Mucosa of stomach (tissue), 1 donor: ENCODE measurements at regions not wholly inside any gene's neighbourhood (a gene's known extent, or its start where the extent isn't known, plus 50 kb on each side); places are given as distances from the start of the nearest gene placed in this dataset.
A peak's percentile ranks its signal among the peaks of the same experiment; 100 is the strongest.

Source experiments
- H3K27me3 ChIP-seq: one replicate; pipeline ENCODE4 v1.7.0; 2013; ENCODE audit warnings: mild to moderate bottlenecking, low read length; ENCODE audit not compliant: control insufficient read depth, insufficient read depth
- H3K36me3 ChIP-seq: one replicate; pipeline ENCODE4 v1.7.0; 2013; ENCODE audit warnings: low read length; ENCODE audit not compliant: control insufficient read depth, insufficient read depth
- H3K4me1 ChIP-seq: one replicate; pipeline ENCODE4 v1.7.0; 2013; ENCODE audit warnings: mild to moderate bottlenecking, low read length; ENCODE audit not compliant: control insufficient read depth, insufficient read depth
- H3K4me3 ChIP-seq: one replicate; pipeline ENCODE4 v1.7.0; 2013; ENCODE audit warnings: low read length
- H3K9ac ChIP-seq: one replicate; pipeline ENCODE4 v1.7.0; 2013; ENCODE audit warnings: mild to moderate bottlenecking, low read length, moderate library complexity
- H3K9me3 ChIP-seq: one replicate; pipeline ENCODE4 v1.7.0; 2013; ENCODE audit warnings: mild to moderate bottlenecking, low read length, moderate library complexity; ENCODE audit not compliant: control insufficient read depth
- donor health status: Pancreatic carcinoma.

DNA sequence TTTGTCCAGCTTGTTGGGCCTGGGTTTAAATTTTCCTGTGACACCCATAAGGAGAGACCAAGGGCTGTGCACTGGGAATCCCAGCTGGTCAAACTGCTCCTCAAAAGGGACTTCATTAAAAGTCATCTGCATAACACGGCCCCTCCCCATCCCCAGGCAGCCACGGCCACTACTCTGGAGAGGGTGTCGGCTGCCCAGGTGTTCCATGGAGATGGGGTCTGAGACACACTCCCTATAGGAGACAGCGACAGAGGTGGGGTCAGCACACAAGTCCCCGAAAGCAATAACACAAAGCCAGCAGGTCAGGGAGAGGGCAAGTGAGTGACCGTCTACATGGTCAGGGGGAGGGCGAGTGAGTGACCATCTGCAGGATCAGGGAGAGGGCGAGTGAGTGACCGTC lies 75.6 kb upstream of the BCL11B start:
- Histone ChIP-seq H3K9ac (no peak overlapping the region), H3K9me3 (no peaks in the 10 kb centered on the region), H3K4me3 (no peak overlapping the region), H3K36me3 (no peaks in the 10 kb centered on the region), H3K27me3 (no peaks in the 10 kb centered on the region), H3K4me1 (no peaks in the 10 kb centered on the region)

DNA sequence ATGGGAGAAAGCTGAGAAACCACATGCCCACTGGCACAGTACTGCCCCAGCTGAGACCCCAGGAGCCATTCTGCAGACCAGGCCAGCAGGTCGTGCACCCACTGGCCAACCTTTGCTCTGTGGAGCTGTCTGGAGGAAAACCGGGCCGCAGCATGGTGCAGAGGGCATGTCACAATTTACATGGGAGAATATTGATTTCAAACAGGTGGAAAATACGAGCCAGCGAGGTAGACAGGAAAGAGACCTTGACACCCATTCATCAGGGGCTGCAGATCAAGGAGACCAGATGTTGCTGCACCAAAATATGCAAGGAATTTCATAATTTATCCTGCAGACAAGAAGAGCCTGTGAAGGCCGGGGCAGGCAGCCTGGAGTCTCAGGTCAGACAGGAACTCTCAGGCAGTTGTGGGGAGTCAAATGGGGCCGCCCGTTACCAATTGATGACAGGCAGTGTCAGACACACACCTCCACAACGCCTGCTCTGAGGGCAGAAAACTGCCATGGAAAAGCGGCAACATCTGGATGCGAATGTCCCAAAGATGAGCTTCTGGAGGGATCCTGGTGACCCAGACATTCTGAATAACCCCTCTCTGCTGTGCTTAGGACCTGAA lies 74.6 kb upstream of the BCL11B start:
- H3K9ac ChIP-seq: no peak overlapping the region
- no peaks in the 10 kb centered on the region for H3K4me1 ChIP-seq
- H3K27me3 ChIP-seq: no peaks in the 10 kb centered on the region
- H3K4me3 ChIP-seq: no peak overlapping the region
- no peaks in the 10 kb centered on the region for H3K9me3 ChIP-seq
- no peaks in the 10 kb centered on the region for H3K36me3 ChIP-seq

GRCh38 chr14:99345472-99345871 lies 73.5 kb upstream of the BCL11B start:
- Histone ChIP-seq H3K27me3 (no peaks in the 10 kb centered on the region), H3K9ac (no peak overlapping the region), H3K4me3 (no peak overlapping the region), H3K36me3 (no peaks in the 10 kb centered on the region), H3K4me1 (no peaks in the 10 kb centered on the region), H3K9me3 (no peaks in the 10 kb centered on the region)

- no peaks in the 10 kb centered on the region for H3K9me3 ChIP-seq
- no peaks in the 10 kb centered on the region for H3K27me3 ChIP-seq
- no peak overlapping the region for H3K4me3 ChIP-seq
- no peak overlapping the region for H3K9ac ChIP-seq
- H3K36me3 ChIP-seq: no peaks in the 10 kb centered on the region
- H3K4me1 ChIP-seq: no peaks in the 10 kb centered on the region
These were observed 72.2 kb upstream of the BCL11B start for GRCh38 chr14:99344051-99344758.

DNA sequence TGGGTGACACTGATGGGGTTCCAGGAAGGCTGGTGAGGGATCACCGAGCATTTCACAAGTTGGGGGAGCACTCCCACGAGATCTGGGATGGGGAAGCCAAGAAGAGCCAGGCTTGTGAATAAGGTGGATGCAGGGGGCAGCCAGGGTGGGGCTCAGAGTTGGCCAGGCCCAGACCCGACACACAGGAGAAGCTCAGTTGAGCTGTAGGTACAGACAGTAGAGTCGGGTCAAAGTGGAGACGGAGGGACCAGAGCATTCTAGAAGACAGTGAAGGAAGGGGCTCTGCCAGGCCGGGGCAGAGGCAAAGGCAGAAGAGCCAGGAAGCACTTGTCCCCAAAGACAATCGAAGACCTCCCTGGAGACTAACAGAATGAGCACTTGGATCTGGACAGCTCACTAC lies 70.9 kb upstream of the BCL11B start:
- H3K9me3 ChIP-seq: no peaks in the 10 kb centered on the region
- no peaks in the 10 kb centered on the region for H3K36me3 ChIP-seq
- no peaks in the 10 kb centered on the region for H3K4me1 ChIP-seq
- no peaks in the 10 kb centered on the region for H3K27me3 ChIP-seq
- no peak overlapping the region for H3K9ac ChIP-seq
- H3K4me3 ChIP-seq: no peak overlapping the region

GRCh38 chr14:99342204-99342603 lies 70.2 kb upstream of the BCL11B start:
- Histone ChIP-seq H3K4me3 (no peak overlapping the region), H3K9me3 (no peaks in the 10 kb centered on the region), H3K36me3 (no peaks in the 10 kb centered on the region), H3K4me1 (no peaks in the 10 kb centered on the region), H3K9ac (no peak overlapping the region), H3K27me3 (no peaks in the 10 kb centered on the region)

DNA sequence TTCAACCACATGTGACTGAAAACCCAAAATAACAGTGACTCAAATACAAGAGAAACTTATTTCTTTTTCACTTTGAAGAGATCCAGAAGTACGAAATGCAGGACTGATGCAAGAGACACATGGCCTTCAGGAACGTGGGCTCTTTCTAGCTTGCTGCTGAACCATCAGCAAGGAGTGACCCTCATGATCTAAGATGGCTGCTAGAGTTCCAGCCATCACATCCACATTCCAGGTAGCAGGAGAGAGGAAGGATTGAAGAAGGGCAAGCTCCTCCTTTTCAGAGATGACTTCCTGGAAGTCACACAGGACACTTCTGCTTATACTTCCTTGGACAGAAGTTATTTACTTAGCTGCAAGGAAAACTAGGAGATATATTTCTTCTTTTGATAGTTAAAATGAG lies 67.6 kb upstream of the BCL11B start:
- Histone ChIP-seq H3K27me3 (no peaks in the 10 kb centered on the region), H3K9ac (no peak overlapping the region), H3K9me3 (no peaks in the 10 kb centered on the region), H3K4me3 (no peak overlapping the region), H3K36me3 (no peaks in the 10 kb centered on the region), H3K4me1 (no peaks in the 10 kb centered on the region)

DNA sequence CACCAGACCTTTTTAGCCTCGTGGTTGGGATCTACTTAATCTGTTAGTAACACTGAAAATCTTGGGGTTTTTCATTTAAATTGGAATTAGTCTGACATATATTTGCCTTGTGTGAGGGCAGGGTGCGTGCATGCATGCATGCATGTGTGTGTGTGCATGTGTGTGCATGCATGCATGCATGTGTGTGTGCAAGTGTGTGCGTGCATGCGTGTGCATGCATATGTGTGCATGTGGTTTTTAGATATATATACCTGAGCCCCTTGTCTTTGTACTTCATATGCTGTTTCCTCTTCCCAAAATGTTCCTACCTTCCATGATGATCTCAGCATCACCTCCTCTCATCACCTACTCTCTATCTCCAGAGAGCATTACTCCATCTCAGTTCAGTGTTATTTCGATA lies 66.3 kb upstream of the BCL11B start:
- Histone ChIP-seq H3K9me3 (no peaks in the 10 kb centered on the region), H3K27me3 (no peaks in the 10 kb centered on the region), H3K4me3 (no peak overlapping the region), H3K9ac (no peak overlapping the region), H3K4me1 (peaks cover 8% of the 10 kb centered on the region), H3K36me3 (no peaks in the 10 kb centered on the region)

DNA sequence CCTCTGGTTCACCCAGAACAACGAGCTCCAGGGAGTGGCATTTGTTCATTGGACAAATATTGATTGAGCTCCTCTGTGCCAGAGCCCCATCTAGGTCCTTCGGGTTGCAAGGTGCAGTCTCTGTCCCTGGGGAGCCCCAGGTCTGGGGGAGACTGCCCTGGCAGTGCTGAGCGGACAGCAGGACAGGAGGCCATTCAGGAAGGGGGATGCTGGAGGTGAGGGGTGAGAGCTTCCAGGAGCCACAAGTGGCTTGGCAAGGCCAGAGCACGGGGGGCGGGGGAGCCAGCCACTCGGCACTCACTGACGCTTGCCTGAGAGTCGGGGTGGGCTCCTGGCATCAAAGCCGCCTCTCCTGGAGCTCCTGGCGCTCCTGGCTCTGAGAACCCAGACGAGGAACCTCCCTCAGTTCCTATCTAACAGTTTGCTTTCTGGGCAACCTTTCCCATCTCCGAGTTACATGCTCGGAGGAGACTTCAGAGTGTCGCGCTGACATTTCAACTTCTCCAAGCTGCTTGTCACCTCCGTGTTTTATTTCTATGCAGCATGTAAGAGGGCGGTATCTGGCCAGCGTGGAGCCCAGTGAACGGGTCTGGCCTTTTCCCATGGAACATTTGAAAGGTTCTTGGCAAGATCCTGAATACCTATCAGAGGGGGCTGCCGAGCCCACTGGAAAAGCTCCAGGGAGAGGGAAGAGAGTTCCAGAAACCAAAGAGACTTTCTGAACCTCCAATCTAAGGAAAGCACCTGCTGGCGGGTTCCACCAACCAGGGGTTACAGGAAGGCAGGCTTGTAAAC lies 62.0 kb upstream of the BCL11B start:
- no peaks in the 10 kb centered on the region for H3K27me3 ChIP-seq
- no peak overlapping the region for H3K4me3 ChIP-seq
- no peaks in the 10 kb centered on the region for H3K36me3 ChIP-seq
- peak overlapping the region; percentile 29 for H3K9ac ChIP-seq
- no peaks in the 10 kb centered on the region for H3K9me3 ChIP-seq
- peaks cover 19% of the 10 kb centered on the region for H3K4me1 ChIP-seq

DNA sequence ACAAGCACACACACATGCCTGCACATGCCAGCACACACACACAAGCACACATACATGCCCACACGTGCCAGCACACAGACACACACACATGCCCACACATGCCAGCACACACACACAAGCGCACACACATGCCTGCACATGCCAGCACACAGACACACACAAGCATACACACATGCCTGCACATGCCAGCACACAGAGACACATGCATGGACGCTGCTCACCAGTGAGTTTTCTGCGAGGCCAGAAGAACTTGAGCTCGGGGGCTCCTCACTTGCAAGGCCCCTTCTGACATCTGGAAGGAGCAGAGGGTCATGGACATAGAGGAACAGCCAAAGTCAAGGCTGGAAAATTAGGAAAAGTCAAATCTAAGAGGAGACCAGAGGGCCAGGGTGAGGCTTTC lies 61.2 kb upstream of the BCL11B start:
- H3K27me3 ChIP-seq: no peaks in the 10 kb centered on the region
- peaks cover 19% of the 10 kb centered on the region for H3K4me1 ChIP-seq
- H3K36me3 ChIP-seq: no peaks in the 10 kb centered on the region
- H3K9me3 ChIP-seq: no peaks in the 10 kb centered on the region
- peak overlapping the region; percentile 19 for H3K9ac ChIP-seq
- no peak overlapping the region for H3K4me3 ChIP-seq

DNA sequence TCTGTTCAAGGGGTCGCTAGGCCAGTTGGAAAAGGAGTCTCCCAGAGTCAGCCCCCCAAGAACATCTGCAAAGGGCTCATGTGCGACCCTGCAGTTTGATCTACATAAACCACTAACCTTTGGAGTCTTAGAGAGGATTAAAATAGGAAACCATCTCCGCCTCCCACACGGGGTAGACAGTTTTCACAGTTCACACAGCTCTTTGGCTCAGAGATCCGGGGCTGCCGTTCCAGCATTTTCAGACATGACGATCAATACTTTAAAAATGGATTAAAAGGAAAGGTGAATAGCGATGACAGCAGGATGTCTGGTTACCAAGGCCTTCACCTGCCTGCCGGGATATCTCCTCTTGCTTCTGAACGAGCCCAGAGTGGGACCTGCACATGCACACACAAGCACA lies 59.8 kb upstream of the BCL11B start:
- H3K9me3 ChIP-seq: no peaks in the 10 kb centered on the region
- H3K27me3 ChIP-seq: no peaks in the 10 kb centered on the region
- H3K4me3 ChIP-seq: no peak overlapping the region
- H3K4me1 ChIP-seq: peaks cover 19% of the 10 kb centered on the region
- no peaks in the 10 kb centered on the region for H3K36me3 ChIP-seq
- no peak overlapping the region for H3K9ac ChIP-seq
